Pancreas (tissue), 10 donors: ENCODE measurements at regions not wholly inside any gene's neighbourhood (a gene's known extent, or its start where the extent isn't known, plus 50 kb on each side); places are given as distances from the start of the nearest gene placed in this dataset.

Source experiments
- ATAC-seq, 4 donors: fragments of 200-7000 bp; cut with Tn5 transposase; one replicate each; pipeline versions ENCODE4 v1.8.0 to v1.9.1; 2020; ENCODE audit warnings: mild to moderate bottlenecking in 4 of 4, moderate library complexity in 4 of 4
- DNase-seq, 6 donors: peaks; one replicate each; pipeline ENCODE4 v3.0.0-alpha.2; 2020
- FAIRE-seq: peaks from 2 replicates; lab custom pipeline; 2012; peaks lifted over from hg19 to GRCh38; lab: Jason Lieb, UNC
- H3K27ac ChIP-seq, 4 donors: fragments of 200-600 bp; sonication (generic); 1 replicate in 3 of 4; 2 replicates in 1 of 4; pipeline versions ENCODE4 v1.5.0 to v1.8.0; 2020
- H3K27me3 ChIP-seq, 4 donors: fragments of 200-600 bp; one replicate each; pipeline ENCODE4 v1.8.0; 2021
- H3K36me3 ChIP-seq, 3 donors: fragments of 200-600 bp; sonication (generic) in 1 of 3; one replicate each; pipeline versions ENCODE4 v1.5.0 to v1.8.0; 2020 to 2021
- H3K4me1 ChIP-seq, 3 donors: fragments of 200-600 bp; one replicate each; pipeline ENCODE4 v1.8.0; 2021
- H3K4me3 ChIP-seq, 4 donors: fragments of 200-600 bp; sonication (generic) in 2 of 4; one replicate each; pipeline versions ENCODE4 v1.5.0 to v1.8.0; 2020 to 2021
- H3K9me3 ChIP-seq, 4 donors: fragments of 200-600 bp; one replicate each; pipeline ENCODE4 v1.8.0; 2021
- CTCF ChIP-seq, 4 donors: fragments of 200-600 bp; sonication (generic) in 3 of 4; IDR thresholded peaks; one replicate each; pipeline versions ENCODE4 v1.5.0 to v1.8.0; 2021; ENCODE audit warnings: antibody characterized with exemption in 4 of 4
- WGBS, 2 donors: extraction: QIAGEN DNeasy Blood & Tissue Kit; methylation state at CpG; one replicate each; pipeline ENCODE4 v1.1.7; 2013; 5-methylcytosine and 5-hydroxymethylcytosine counted together
- intact Hi-C, 3 donors: fragments of 100-400 bp; cut with DNase I; formaldehyde crosslinking; loops; one replicate each; pipeline versions ENCODE4 v1.11.1 to v1.14.2; 2022
- donor health status: healthy with polysubstance abuse.
- donor health status: DM: no; HTN: no; CAD: no; lungs with moderate emphysema.
- donor health status: DM: no; HTN: no; CAD: no.
- donor health status: control.
- donor health status: control.
- donor health status: Bipolar disorder and iron deficiency.
- donor health status: DM: yes; HTN: yes; CAD: no.
- donor health status: DM: no; HTN: no; CAD: no.
- donor health status: DM: no; HTN: no; CAD: no.
- donor health status: DM: yes; HTN: yes; CAD: no.

DNA sequence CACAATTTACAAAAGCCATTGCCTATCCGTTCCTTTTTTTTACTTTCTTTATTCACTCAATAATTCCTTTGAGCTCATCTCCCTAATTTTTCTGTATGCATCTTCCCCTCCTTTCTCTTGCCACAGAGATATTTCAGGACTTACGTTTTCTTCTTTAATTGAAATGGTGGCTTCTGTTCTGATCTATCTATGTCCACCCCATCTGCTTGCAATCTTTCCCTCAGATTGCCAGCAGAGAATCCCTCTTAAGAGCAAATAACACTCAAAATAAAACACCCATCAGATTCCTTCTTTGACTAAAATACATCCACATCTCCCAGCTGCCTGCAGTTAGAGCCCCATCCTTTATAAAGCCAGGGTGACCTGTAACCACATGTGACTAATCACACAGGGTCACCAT is 478.6 kb downstream of the EFNB2 start:
- TF ChIP-seq CTCF (IDR thresholded peaks at IDR 0.05): no peak
- no peak overlapping the region for H3K4me3 ChIP-seq
- no peaks in the 10 kb centered on the region for H3K36me3 ChIP-seq
- no peak for FAIRE-seq
- no peaks in the 10 kb centered on the region for H3K27me3 ChIP-seq
- H3K27ac ChIP-seq: no peak overlapping the region
- no peaks in the 10 kb centered on the region for H3K9me3 ChIP-seq
- no peaks in the 10 kb centered on the region for H3K4me1 ChIP-seq
- WGBS, 2 donors: 70 to 85% methylated on average over 2 of the region's 2 CpGs
- no peak for DNase-seq
- ATAC-seq: no peak
- intact Hi-C loops: no loop called here

DNA sequence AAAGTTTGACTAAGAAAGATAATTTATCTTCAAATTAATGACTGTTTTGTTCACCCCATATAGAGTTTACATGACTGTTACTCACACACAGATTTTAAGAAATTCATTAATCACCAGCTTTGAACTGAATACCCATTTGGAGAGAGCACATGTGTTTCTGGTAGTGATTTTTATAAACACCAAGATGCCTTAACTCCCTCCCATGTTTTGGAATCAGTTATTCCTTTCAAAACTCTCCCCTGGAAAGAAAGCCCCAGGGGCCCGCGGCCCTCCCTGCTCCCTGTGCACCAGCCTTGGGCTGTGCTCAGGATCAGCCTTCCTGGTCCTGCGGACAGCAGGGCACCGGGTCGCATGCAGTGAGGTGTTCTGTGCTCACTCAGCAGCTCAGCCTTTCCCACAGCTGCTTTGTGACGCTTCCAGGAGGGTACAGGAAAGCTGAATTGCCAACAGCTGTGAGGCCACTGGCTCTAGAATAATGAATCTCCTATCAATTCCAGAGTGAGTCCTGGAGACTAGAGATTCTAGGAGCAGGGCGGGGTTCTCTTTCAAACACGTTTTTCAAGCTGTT is 483.2 kb downstream of the EFNB2 start:
- Histone ChIP-seq H3K9me3 (no peaks in the 10 kb centered on the region), H3K36me3 (no peaks in the 10 kb centered on the region), H3K27ac (no peak overlapping the region), H3K27me3 (no peaks in the 10 kb centered on the region), H3K4me3 (no peak overlapping the region), H3K4me1 (no peaks in the 10 kb centered on the region)
- FAIRE-seq (no peak), DNase-seq (no peak), ATAC-seq (no peak)
- intact Hi-C loops: no loop called here
- TF ChIP-seq CTCF (IDR thresholded peaks at IDR 0.05): no peak
- 74 to 81% methylated on average over 8 of the region's 8 CpGs for WGBS, 2 donors

- no peaks in the 10 kb centered on the region for H3K9me3 ChIP-seq
- WGBS, 2 donors: 67 to 80% methylated on average over 5 of the region's 5 CpGs
- no peak for FAIRE-seq
Measured at GRCh38 chr13:106049171-106049570, 486.3 kb downstream of the EFNB2 start.

GRCh38 chr13:106048386-106048785 is 487.1 kb downstream of the EFNB2 start:
- FAIRE-seq: no peak

More at GRCh38 chr13:106049171-106049570, 486.3 kb downstream of the EFNB2 start:
- H3K36me3 ChIP-seq: no peaks in the 10 kb centered on the region
- no peak overlapping the region for H3K27ac ChIP-seq
- DNase-seq (no peak), ATAC-seq (no peak)
- H3K27me3 ChIP-seq: peaks cover 0 to 4% (median 0%) of the 10 kb centered on the region in 4 donors
- intact Hi-C loops: no loop called here
- no peak for TF ChIP-seq CTCF (IDR thresholded peaks at IDR 0.05)
- no peak overlapping the region for H3K4me3 ChIP-seq
- H3K4me1 ChIP-seq: no peaks in the 10 kb centered on the region

More at GRCh38 chr13:106048386-106048785, 487.1 kb downstream of the EFNB2 start:
- Histone ChIP-seq H3K36me3 (no peaks in the 10 kb centered on the region), H3K9me3 (no peaks in the 10 kb centered on the region), H3K4me3 (no peak overlapping the region), H3K27me3 (peaks cover 0 to 4% (median 0%) of the 10 kb centered on the region in 4 donors), H3K4me1 (no peaks in the 10 kb centered on the region), H3K27ac (no peak overlapping the region)
- TF ChIP-seq CTCF (IDR thresholded peaks at IDR 0.05): no peak
- intact Hi-C loops: no loop called here
- WGBS, 2 donors: 45 to 55% methylated on average over 4 of the region's 4 CpGs
- ATAC-seq: no peak
- DNase-seq: no peak
